ENCODE measurements at regions not wholly inside any gene's neighbourhood (a gene's known extent, or its start where the extent isn't known, plus 50 kb on each side); places are given as distances from the start of the nearest gene placed in this dataset.

DNA sequence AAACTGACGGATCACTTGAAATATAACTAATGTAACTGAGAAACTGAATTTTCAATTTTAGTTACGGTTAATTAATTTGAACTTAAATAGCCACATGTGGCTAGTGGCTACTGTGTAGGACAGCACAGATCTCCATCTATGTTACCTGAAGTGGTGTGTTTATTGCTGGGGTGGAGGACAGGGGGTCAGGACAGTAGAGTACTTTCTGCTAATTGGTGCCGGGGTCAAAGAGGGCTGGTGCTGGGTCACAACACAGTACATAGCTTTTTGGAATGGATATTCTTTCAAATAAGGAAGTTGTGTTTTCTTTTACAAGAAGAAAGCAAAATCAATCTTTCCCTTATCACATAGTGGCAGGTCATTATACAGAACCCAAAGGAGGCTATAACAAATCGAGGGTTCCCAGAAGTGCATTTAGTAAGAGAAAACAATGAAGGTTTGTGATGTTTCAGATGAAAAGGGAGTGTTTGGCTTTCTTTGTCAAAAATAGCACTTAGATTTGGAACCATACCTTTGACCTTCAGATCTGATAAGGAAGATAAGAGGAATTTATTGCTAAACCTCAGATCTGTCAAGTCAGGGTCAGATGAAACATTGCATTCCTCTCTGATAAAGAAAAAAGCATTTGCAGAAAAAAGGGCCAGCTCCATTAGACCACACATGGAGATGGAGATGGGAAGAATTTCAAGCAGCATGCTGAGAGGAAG, 384.5 kb downstream of the AASDHPPT start:
- DNase-seq = no peak

DNA sequence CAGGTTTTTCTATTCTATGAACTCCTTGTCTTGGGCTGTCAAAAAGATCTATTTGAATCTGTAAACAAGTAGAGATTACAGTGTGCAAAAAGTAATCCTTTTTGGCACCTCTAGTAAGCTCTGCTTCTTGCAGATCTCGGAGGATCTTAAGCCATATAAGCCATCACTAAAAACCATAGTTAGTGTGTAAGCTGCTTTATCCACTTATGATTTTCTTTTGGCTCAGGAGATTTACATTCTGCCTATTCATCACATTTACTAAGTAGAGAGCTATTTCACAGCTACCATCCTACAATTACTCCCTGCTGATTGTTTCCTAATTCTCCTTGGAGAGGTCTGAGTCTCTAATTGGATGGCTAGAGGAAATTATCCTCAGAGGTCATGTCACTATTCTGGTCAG, 385.7 kb downstream of the AASDHPPT start:
- no peak for DNase-seq

DNA sequence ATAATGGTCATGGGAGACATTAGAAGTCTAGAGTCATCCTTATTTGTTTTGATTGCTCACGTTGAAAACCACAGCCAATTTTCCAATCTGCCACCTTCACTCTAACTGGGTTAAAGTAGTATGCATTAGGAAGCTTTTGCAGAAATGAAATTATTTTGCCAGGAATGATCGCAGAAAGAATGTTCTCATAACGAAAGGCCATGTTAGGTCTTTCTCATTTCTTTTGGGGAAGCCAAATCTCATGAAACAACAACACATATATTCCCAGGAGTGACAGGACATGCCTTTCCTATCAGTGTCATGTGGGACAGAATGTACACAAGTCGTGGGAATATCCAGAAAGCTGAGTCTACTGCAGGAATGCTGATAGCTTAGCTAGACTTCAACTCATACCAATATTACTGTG, 386.3 kb downstream of the AASDHPPT start:
- DNase-seq = peak; percentile 5

DNA sequence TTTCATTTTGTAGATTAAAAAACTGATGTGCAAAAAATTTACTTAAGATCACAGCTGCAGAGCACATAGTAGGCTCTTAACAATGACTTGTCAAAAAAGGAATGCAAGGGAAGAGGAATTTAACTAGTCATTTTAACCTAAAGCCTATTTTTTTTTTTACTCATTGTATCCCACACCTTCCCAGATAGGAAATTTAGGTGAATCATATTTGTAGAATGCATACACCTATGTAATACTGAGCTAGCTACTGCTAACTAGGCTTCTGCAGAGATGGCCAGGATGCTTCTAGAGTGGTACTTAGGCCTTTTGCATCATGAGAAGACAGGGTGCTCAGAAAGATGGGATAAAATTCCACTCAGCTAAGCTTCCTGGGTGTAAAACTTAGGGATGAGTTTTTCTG, 387.3 kb downstream of the AASDHPPT start:
- no peak for DNase-seq

DNA sequence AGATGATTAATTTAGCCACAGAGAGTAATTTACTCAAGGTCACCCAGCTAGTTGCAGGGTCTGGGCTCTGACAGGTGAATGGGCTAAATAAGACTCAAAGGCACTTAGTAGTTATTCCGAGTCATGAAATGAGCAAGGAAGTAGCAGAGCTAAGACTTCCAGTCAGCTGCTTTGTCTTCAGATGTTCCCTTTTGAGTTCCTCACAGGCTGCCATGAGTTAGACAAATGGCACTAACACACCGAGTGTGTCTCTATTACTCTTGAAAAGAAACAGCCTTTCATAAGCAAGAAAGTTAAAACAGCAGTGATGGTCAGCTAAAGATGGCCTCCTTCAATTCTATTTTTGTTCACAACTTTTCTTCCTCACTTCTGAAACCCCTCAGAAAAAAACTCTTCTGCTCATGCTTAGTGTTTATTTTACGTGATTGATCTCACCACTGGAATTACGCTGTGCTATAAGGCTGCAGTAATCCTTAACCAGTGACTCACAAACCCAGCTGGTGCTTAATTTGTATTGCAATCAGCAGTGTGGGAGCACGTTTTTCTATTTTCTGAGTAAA, 389.1 kb downstream of the AASDHPPT start:
- no peak for DNase-seq

DNA sequence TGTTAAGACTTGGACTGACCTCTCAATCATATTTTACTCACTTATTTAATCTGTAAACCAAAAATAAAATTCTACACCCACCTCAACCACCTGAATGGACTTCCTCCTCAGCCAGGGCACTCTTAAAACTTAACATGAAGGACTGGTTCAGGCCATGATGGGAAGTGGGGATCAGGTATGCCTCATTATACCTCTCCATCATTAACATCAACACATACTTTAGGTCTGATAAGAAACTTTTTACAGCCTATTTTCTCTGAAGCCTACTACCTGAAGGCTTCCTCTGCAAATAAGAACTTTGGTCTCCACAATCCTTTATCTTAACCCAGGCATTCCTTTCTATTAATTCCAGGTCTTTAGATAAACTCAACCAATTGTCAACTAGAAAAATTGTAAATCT, 390.0 kb downstream of the AASDHPPT start:
- no peak for DNase-seq

GRCh38 chr11:106468086-106468485, 390.6 kb downstream of the AASDHPPT start:
- DNase-seq = no peak

GRCh38 chr11:106468531-106468930, 391.1 kb downstream of the AASDHPPT start:
- no peak for DNase-seq

GRCh38 chr11:106470230-106470629, 392.8 kb downstream of the AASDHPPT start:
- DNase-seq = no peak

- DNase-seq = no peak
Observed at GRCh38 chr11:106471276-106471675, 393.8 kb downstream of the AASDHPPT start.

- peak; percentile 63 for DNase-seq
Observed at GRCh38 chr11:106473089-106473722, 395.7 kb downstream of the AASDHPPT start.

GRCh38 chr11:106474274-106474673, 396.8 kb downstream of the AASDHPPT start:
- no peak for DNase-seq

DNA sequence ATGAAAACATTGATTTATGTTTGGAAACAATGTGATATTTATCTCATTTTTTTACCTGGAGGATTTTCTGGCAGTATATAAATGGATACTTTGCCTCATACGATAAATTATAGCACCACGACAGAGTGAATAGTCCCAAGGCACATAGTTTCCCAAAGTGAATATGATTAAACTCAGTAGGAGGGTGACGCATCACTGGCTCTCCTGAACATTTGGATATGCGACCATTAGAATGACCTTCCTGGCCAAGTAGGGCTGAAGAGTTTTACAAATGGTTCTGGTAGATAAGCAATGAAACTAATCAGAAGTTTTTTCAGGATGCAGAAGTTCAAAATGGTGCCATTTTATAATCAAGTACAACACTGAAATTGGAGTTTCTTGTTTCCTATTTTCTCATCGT, 397.7 kb downstream of the AASDHPPT start:
- DNase-seq = no peak

DNA sequence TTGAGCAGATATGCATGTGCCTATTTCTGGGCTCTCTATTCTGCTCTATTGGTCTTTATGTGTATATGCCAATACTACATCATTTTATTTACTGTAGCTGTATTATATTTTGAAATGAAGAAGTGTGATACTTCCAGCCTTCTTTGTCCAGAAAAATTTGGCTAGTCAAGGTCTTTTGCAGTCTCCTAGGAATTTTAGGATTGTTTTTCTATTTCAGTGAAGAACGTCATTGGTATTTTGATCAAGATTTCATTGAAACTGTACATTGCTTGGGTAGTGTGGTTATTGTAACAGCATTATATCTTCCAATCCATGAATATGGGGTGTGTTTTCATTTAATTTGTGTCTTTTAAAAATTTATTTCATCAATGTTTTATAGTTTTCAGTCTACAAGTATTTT, 400.3 kb downstream of the AASDHPPT start:
- no peak for DNase-seq

DNA sequence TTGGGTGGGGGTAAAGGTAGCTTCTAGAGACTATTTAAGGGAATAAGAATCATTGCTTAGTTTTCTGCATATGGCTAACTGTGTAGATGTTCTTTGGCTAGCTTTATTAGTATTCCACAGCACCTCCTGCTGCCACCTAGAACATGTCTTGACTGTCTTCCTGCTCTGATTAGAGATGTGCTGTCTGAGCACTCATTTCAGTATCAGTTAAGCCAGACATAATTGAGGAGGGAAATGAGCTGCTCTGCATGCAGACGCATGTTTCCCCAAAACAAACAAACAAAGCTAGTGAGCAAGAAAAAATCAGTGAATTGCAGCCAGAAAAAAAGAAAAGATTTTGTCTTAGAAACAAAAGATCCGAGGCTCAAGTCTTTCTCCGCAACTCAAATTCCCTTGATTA, 402.2 kb downstream of the AASDHPPT start:
- DNase-seq = no peak

DNA sequence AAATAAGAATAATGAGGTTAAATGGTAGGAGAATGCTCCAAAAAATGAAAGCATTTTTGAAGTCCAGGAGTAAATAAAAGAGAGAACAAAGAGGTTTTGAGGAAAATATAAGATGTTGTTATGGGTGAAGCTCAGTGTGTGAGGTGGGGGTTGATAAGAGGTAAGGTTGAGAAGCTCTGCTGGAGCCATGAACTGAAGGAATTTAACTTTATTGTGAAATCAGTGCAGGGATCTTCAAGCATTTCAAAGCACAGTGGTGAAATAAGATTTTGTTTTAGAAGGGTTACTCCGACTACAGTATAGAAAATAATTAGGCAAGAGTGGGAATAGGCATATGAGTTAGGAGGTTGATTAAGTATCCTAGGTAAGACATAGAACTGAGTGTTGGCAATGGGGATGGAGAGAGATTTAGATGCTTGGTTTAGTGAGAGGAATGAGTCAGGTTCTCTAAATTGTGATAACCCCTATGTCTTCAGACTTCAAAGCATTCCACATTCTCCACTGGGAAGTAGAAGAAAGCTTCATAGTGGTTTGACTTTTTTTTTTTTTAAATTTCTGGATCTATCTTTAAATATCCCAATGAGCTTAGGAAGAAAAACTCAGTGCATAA, 403.2 kb downstream of the AASDHPPT start:
- DNase-seq = no peak

DNA sequence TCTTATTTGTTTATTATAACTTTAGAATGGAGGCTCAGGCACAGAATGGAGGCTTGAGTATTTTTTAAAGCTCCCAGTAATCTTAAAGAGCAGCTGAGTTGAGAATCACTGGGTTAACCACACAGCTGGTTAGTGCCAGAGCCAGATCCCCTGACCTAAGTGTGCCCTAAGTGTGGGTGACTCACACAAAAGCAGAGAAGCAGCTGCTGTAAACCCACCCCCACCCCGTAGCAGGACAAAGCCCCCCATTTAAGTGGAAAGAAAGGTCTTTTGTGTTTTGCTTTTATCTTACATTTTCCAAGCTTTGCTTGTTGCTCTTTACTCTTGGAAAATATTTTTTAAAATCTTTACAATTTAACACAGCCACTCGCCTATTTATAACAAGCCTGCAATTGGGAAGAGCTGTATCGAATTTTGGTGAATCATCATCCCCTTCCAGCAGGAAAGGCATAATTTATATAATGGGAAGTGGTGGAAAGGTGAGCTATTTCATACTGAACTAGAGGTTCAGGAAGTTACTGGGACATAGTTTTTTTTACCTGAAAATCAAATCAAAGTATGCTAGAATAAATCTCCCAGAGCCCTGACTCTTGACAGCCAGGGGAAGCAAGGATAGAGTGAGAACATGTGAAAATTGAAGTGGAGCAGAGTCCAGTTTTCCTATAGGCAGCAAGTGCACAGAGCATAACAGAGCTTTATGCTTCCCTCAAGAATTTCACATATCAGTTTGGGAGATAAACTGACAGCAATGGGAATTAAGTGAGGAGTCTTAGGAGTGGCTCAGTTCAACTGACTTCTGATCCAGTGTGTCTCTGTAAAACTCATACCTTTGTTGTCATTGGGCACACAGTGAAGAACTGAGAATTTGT, 405.7 kb downstream of the AASDHPPT start:
- DNase-seq = no peak

DNA sequence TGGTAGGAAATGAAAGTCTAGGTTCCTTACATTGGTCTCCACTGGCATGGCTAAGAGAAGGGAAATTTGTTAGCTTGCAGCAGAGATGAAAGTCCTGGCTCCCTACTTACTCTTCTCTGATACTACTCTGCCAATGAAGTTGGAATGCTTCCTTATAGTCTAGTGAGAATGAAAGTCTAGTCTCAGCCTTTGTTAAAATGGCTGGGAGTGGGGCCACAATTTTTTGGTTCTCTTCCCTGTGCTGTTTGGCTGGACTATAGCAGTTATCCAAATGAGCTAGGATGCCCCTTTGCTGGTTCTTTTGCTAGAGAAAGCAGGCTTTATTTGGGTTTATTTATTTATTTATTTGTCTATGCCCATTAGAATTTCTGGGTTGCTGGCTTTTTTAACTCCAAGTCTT, 414.3 kb downstream of the AASDHPPT start:
- DNase-seq = no peak

- DNase-seq = peak; percentile 52
Observed at GRCh38 chr11:106493751-106494150, 416.3 kb downstream of the AASDHPPT start.

DNA sequence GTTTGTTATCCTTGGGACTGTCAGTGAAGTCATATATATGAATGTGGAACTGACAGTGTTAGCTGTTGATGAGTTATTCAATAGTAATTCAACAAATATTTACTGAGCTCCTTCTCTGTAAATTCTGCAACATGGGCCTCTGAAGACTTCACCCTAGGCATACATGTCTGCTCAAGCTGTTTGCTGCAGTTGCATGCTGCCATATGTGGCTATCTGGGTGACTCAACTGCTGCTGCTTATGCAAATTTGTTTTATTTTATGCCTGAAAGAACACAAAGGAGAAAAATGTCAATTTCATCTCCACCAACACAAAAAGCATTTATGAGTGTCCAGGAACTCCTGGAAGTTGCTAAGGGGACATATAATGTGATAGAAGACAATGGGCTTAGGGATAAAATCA, 417.6 kb downstream of the AASDHPPT start:
- peak; percentile 60 for DNase-seq

GRCh38 chr11:106496677-106497076, 419.2 kb downstream of the AASDHPPT start:
- no peak for DNase-seq

DNA sequence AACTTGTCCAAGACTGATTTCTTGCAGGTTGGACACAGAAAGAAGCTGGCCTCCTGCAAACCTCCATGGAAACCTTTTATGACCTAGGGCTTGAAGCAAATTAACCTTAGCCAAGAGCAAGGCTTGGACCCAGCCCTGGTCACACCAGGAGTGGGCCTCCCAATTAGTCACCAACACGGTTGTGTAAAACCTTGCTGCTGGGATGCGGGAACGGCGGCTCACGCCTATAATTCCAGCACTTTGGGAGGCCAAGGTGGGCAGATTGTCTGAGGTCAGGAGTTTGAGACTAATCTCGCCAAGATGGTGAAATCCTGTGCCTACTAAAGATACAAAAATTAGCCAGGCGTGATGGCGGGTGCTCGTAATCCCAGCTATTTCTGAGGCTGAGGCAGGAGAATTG, 419.9 kb downstream of the AASDHPPT start:
- no peak for DNase-seq

DNA sequence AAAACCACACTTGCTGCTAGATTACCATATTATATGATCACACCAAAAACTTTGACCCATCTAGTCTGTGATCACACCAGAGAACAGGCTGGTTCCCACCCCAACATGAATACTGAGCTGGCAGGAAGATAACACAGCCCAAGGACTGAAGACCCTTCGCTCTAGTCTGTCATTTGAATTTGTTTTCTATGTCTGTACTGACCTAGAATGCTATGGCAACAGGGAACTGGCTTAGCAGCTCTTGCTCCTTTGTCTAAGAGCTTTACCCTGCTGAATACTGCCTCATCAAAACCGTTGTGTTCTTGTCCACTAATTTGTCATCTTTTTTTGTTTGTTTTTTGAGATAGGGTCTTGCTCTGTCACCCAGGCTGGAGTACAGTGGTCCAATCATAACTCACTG, 420.4 kb downstream of the AASDHPPT start:
- DNase-seq = no peak

Data from skin of body (tissue), 1 donor.